ENCODE measurements at regions not wholly inside any gene's neighbourhood (a gene's known extent, or its start where the extent isn't known, plus 50 kb on each side); places are given as distances from the start of the nearest gene placed in this dataset.

DNA sequence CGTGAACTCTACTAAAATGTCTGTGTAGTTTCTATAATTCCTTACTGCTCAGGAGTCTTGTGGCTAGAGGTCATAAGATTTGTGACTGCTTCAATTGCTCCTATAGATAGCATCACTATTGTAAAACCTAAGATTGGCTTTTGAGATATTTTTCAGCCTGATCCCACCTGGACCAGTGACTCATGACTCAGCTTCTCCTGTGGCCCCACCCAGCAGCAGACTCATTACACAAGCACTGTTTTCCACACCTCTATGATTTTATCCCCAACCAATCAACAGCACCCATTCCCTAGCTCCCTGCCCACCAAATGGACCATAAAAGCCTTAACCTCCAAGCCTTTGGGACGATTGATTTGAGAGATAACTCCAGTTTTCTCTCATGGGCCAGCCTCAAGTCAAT, 1157.0 kb upstream of the INTU start:
- intact Hi-C loops (cut with micrococcal nuclease) (no loop called here), dilution Hi-C loops (cut with MboI; ENCODE audit: extremely low pct_ligation_motif_present, low sequenced_read_pairs) (no loop called here)
- Histone ChIP-seq H3K4me3 (replicated peaks in 1 of 3; ENCODE audit: insufficient read depth in 1 of 3, low read depth in 1 of 3, low read length in 3 of 3) (no peak overlapping the region), H3K9me1 (replicated peaks; ENCODE audit: control insufficient read depth, extremely low read depth, insufficient read depth, low read length) (no peaks in the 10 kb centered on the region), H3K4me1 (ENCODE audit: control insufficient read depth, extremely low read depth, insufficient read depth, low read length) (peaks cover under 1% of the 10 kb centered on the region), H4K20me1 (replicated peaks; ENCODE audit: control insufficient read depth, extremely low read depth, insufficient read depth, low read length) (no peaks in the 10 kb centered on the region), H3K4me2 (ENCODE audit: insufficient read depth, low read length) (no peak overlapping the region), H3K79me2 (ENCODE audit: control insufficient read depth, insufficient read depth, low read length) (no peaks in the 10 kb centered on the region), H3K36me3 (ENCODE audit: control insufficient read depth in 2 of 2, extremely low read depth in 1 of 2, insufficient read depth in 2 of 2, low read length in 2 of 2) (no peaks in the 10 kb centered on the region), H3K27ac (ENCODE audit: insufficient read depth, low read depth, low read length) (no peak overlapping the region), H3K9ac (replicated peaks; ENCODE audit: extremely low read depth, insufficient read depth, low read length) (no peak overlapping the region), H2AFZ (ENCODE audit: low read depth, low read length) (no peak overlapping the region), H3K27me3 (ENCODE audit: control insufficient read depth in 2 of 2, insufficient read depth in 2 of 2, low read length in 2 of 2) (no peaks in the 10 kb centered on the region), H3K9me3 (replicated peaks; ENCODE audit: control insufficient read depth, insufficient read depth, low read length) (no peaks in the 10 kb centered on the region)
- DNase-seq (ENCODE audit: low read depth, low spot score), result no peak
- POLR2A ChIA-PET, result no interaction called here
- CTCF ChIA-PET, result no interaction called here
- no TSS peak for BruUV-seq (replicated peaks)
- TF ChIP-seq POLR2A (IDR thresholded peaks at IDR 0.05; ENCODE audit: low read depth, low read length), result no peak
- no peak for TF ChIP-seq JUN (IDR thresholded peaks at IDR 0.05; ENCODE audit: borderline replicate concordance, insufficient read depth, insufficient read length, low read depth)
- no peak for TF ChIP-seq POLR2AphosphoS5 (IDR thresholded peaks at IDR 0.05; ENCODE audit: insufficient read depth, low read depth, low read length)
- TF ChIP-seq, protein P1, sequence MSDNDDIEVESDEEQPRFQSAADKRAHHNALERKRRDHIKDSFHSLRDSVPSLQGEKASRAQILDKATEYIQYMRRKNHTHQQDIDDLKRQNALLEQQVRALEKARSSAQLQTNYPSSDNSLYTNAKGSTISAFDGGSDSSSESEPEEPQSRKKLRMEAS (IDR thresholded peaks at IDR 0.05; ENCODE audit: insufficient read depth, insufficient read length), result no peak
- TF ChIP-seq GATA2 (IDR thresholded peaks at IDR 0.05; ENCODE audit: insufficient read depth, insufficient read length, low read depth, low read length), result no peak
- TF ChIP-seq EZH2 (IDR thresholded peaks at IDR 0.05; ENCODE audit: borderline replicate concordance, low read depth, low read length, severe bottlenecking), result no peak
- FAIRE-seq, result no peak

DNA sequence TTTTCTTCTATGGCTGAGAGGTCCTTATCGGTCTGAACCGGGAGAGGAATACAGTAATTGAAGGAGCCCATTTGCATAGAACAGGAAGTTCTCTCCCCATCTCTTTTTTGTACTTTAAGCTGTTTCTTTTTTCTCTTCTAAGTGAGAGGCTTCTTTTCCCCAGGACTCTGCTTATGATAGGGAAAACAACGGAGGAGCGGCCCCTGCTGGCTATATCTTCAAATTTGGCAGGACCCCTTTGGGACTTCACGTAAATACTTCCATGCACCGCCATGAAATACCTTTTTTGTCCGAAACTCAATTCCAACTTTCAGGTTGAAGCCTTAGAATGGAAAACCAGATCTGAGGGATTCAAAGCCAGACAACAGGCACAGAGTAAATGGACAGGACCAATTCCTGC, 1153.0 kb upstream of the INTU start:
- Histone ChIP-seq H3K9me1 (replicated peaks; ENCODE audit: control insufficient read depth, extremely low read depth, insufficient read depth, low read length) (no peaks in the 10 kb centered on the region), H3K4me1 (ENCODE audit: control insufficient read depth, extremely low read depth, insufficient read depth, low read length) (no peaks in the 10 kb centered on the region), H3K9ac (replicated peaks; ENCODE audit: extremely low read depth, insufficient read depth, low read length) (no peak overlapping the region), H3K27ac (ENCODE audit: insufficient read depth, low read depth, low read length) (no peak overlapping the region), H3K4me3 (replicated peaks in 1 of 3; ENCODE audit: insufficient read depth in 1 of 3, low read depth in 1 of 3, low read length in 3 of 3) (no peak overlapping the region), H3K36me3 (ENCODE audit: control insufficient read depth in 2 of 2, extremely low read depth in 1 of 2, insufficient read depth in 2 of 2, low read length in 2 of 2) (no peaks in the 10 kb centered on the region), H4K20me1 (replicated peaks; ENCODE audit: control insufficient read depth, extremely low read depth, insufficient read depth, low read length) (no peaks in the 10 kb centered on the region), H3K9me3 (replicated peaks; ENCODE audit: control insufficient read depth, insufficient read depth, low read length) (no peaks in the 10 kb centered on the region), H3K4me2 (ENCODE audit: insufficient read depth, low read length) (no peak overlapping the region), H2AFZ (ENCODE audit: low read depth, low read length) (no peak overlapping the region), H3K27me3 (ENCODE audit: control insufficient read depth in 2 of 2, insufficient read depth in 2 of 2, low read length in 2 of 2) (no peaks in the 10 kb centered on the region), H3K79me2 (ENCODE audit: control insufficient read depth, insufficient read depth, low read length) (no peaks in the 10 kb centered on the region)
- DNase-seq (ENCODE audit: low read depth, low spot score) (no peak), FAIRE-seq (no peak)
- intact Hi-C loops (cut with micrococcal nuclease) (no loop called here), dilution Hi-C loops (cut with MboI; ENCODE audit: extremely low pct_ligation_motif_present, low sequenced_read_pairs) (no loop called here)
- ChIA-PET POLR2A (no interaction called here), CTCF (interaction anchor here (1.3 kb wide), 1 partner anchor 256 kb away, joined by 4 read pairs; no protein-coding TSS in a partner anchor)
- BruUV-seq (replicated peaks), result no TSS peak
- TF ChIP-seq MYC (IDR thresholded peaks at IDR 0.05; ENCODE audit: low read depth, low read length) (no peak), GATA2 (IDR thresholded peaks at IDR 0.05; ENCODE audit: insufficient read depth, insufficient read length, low read depth, low read length) (no peak)
- TF ChIP-seq, protein P1 (IDR thresholded peaks at IDR 0.05; ENCODE audit: insufficient read depth, insufficient read length), result no peak
